ENCODE measurements at regions not wholly inside any gene's neighbourhood (a gene's known extent, or its start where the extent isn't known, plus 50 kb on each side); places are given as distances from the start of the nearest gene placed in this dataset.

DNA sequence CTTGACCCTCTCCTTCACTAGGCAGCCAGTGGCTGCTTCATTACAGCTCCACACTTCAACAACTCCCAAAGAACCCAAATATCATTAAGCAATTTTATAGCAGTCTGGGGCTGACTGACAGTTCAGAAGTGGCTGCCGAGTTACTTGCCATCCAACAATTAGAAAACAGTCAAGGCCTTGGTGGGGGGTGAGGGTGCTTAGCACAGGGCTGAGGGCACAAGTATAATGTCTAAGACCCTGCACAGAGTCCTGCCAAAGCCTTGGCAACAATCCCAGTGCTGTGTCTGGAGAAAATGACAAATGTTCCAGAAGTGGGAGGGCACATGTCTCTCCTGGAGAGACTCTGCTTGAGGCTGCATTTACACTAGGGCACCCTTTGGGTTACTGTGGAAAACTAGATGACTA lies 71.1 kb downstream of the CXCL12 start:
- H3K4me3 ChIP-seq (ENCODE audit: low read depth, low read length), result no peak overlapping the region
- no peak overlapping the region for H2AFZ ChIP-seq (ENCODE audit: low read length, unreplicated experiment)
- no peak overlapping the region for H3K27ac ChIP-seq (ENCODE audit: low read depth, low read length)
- H3K27me3 ChIP-seq (ENCODE audit: insufficient read depth, low read length), result peaks cover 6% of the 10 kb centered on the region; the same call in 1 of the 2 replicates
- no peaks in the 10 kb centered on the region for H3K79me2 ChIP-seq (ENCODE audit: control insufficient read depth, insufficient read depth, low read length, unreplicated experiment)
- H3K36me3 ChIP-seq (ENCODE audit: insufficient read depth, low read length), result no peaks in the 10 kb centered on the region
- no peaks in the 10 kb centered on the region for H3K4me1 ChIP-seq (ENCODE audit: control insufficient read depth, insufficient read depth, low read length, unreplicated experiment)

DNA sequence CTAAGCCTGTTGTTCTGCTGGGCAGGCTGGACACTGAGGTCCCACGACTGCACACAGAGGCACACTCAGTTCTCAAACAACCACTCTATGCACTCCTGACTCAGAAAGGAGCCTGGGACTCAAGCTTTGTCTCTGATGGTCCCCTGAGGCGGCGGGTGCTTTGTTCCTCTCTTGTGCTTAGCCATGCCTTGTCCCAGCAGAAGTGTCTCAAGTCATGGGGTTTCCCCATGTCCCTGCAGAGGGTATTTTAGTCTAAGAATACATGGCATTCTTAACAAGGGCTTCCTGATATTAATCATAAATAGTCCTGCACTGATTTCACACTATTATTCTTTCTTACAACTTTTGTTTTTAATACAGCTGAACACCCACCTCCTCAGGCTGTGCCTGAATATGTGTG lies 72.5 kb downstream of the CXCL12 start:
- Histone ChIP-seq H3K27me3 (ENCODE audit: insufficient read depth, low read length) (peaks cover 6% of the 10 kb centered on the region; the same call in 1 of the 2 replicates), H3K4me3 (ENCODE audit: low read depth, low read length) (no peak overlapping the region), H3K36me3 (ENCODE audit: insufficient read depth, low read length) (no peaks in the 10 kb centered on the region), H3K4me1 (ENCODE audit: control insufficient read depth, insufficient read depth, low read length, unreplicated experiment) (no peaks in the 10 kb centered on the region), H3K79me2 (ENCODE audit: control insufficient read depth, insufficient read depth, low read length, unreplicated experiment) (no peaks in the 10 kb centered on the region), H2AFZ (ENCODE audit: low read length, unreplicated experiment) (no peak overlapping the region), H3K27ac (ENCODE audit: low read depth, low read length) (no peak overlapping the region)

DNA sequence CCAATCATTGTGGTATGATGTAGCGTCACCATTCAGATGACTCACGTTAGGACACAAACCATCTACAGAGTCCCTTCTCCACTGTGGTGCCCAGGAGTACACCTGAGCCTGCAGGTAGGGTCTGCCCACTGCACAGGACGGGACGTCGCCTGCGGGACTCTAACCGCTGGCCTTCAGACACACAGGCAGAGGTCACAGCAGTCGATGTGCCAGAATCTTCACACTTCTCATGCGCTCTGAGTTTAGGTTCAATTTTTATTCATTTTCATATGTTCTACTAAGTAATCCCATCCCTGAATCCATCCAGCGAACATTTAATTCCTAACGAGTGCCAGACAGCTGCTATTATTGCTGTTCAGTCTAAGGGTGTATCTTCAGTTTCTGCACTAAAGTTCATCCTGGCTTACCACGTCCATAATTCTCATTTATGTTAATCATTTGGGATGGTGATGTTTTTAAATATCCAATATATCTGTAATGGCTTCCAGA lies 73.3 kb downstream of the CXCL12 start:
- no peak overlapping the region for H3K27ac ChIP-seq (ENCODE audit: low read depth, low read length)
- no peak overlapping the region for H3K4me3 ChIP-seq (ENCODE audit: low read depth, low read length)
- H3K36me3 ChIP-seq (ENCODE audit: insufficient read depth, low read length), result no peaks in the 10 kb centered on the region
- H2AFZ ChIP-seq (ENCODE audit: low read length, unreplicated experiment), result peak overlapping the region; percentile 25
- H3K79me2 ChIP-seq (ENCODE audit: control insufficient read depth, insufficient read depth, low read length, unreplicated experiment), result no peaks in the 10 kb centered on the region
- H3K4me1 ChIP-seq (ENCODE audit: control insufficient read depth, insufficient read depth, low read length, unreplicated experiment), result peaks cover 1% of the 10 kb centered on the region
- peaks cover 6% of the 10 kb centered on the region; the same call in 1 of the 2 replicates for H3K27me3 ChIP-seq (ENCODE audit: insufficient read depth, low read length)

GRCh38 chr10:44310762-44311562 lies 73.9 kb downstream of the CXCL12 start:
- no peaks in the 10 kb centered on the region for H3K36me3 ChIP-seq (ENCODE audit: insufficient read depth, low read length)
- no peak overlapping the region for H3K4me3 ChIP-seq (ENCODE audit: low read depth, low read length)
- H3K4me1 ChIP-seq (ENCODE audit: control insufficient read depth, insufficient read depth, low read length, unreplicated experiment), result peaks cover 8% of the 10 kb centered on the region
- peak overlapping the region; percentile 25 for H2AFZ ChIP-seq (ENCODE audit: low read length, unreplicated experiment)
- H3K27me3 ChIP-seq (ENCODE audit: insufficient read depth, low read length), result peaks cover 6% of the 10 kb centered on the region; the same call in 1 of the 2 replicates
- no peak overlapping the region for H3K27ac ChIP-seq (ENCODE audit: low read depth, low read length)
- H3K79me2 ChIP-seq (ENCODE audit: control insufficient read depth, insufficient read depth, low read length, unreplicated experiment), result no peaks in the 10 kb centered on the region

DNA sequence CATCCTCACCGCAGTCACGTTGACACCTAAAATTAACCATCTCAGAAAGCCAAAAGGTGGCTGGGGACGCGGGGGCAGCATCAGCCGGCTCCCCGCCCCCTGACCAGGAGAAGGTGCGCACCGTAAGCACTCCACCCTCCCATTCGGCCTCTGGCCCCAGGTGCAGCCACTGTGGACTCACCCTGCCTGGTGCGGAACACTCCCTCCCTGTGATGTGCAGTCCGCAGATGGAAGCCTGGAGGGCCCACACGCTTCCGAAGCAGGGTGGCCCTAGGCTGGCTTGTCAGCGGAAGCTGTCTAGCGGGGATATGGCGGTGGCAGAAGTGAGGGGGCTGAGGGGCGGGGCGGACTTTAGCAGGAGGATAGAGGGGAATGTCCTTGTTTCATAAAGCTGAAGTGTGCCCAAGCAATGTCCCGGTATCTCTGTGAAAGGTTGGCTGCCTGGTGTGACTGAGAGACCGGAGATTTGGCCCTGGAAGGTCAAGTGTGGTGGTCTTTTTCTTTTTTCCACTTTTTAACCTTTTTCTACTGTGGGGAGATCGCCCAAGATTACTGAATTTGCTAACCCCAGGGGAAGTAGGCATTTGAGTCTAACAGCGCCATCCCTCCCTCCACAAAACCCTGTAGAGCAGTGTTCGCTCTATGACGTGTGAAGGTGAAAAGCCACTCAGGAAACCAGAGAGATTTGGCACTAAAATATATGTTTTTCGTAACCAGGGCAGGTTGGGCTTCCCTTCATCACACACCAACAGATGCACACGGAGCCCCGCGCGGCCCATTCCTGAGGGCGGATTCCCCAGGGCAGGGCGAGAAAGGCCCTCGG lies 74.7 kb downstream of the CXCL12 start:
- Histone ChIP-seq H3K4me3 (ENCODE audit: low read depth, low read length) (no peak overlapping the region), H2AFZ (ENCODE audit: low read length, unreplicated experiment) (no peak overlapping the region), H3K27ac (ENCODE audit: low read depth, low read length) (no peak overlapping the region)

GRCh38 chr10:44309361-44309760 lies 75.5 kb downstream of the CXCL12 start:
- Histone ChIP-seq H3K27ac (ENCODE audit: low read depth, low read length) (no peak overlapping the region), H3K27me3 (ENCODE audit: insufficient read depth, low read length) (peaks cover 6% of the 10 kb centered on the region; the same call in 1 of the 2 replicates), H3K4me1 (ENCODE audit: control insufficient read depth, insufficient read depth, low read length, unreplicated experiment) (peaks cover 10% of the 10 kb centered on the region), H3K36me3 (ENCODE audit: insufficient read depth, low read length) (no peaks in the 10 kb centered on the region), H3K4me3 (ENCODE audit: low read depth, low read length) (no peak overlapping the region), H2AFZ (ENCODE audit: low read length, unreplicated experiment) (no peak overlapping the region), H3K79me2 (ENCODE audit: control insufficient read depth, insufficient read depth, low read length, unreplicated experiment) (no peaks in the 10 kb centered on the region)

More for the DNA sequence above, 74.7 kb downstream of the CXCL12 start:
- H3K4me1 ChIP-seq (ENCODE audit: control insufficient read depth, insufficient read depth, low read length, unreplicated experiment), result peaks cover 10% of the 10 kb centered on the region
- no peaks in the 10 kb centered on the region for H3K79me2 ChIP-seq (ENCODE audit: control insufficient read depth, insufficient read depth, low read length, unreplicated experiment)
- no peaks in the 10 kb centered on the region for H3K36me3 ChIP-seq (ENCODE audit: insufficient read depth, low read length)
- H3K27me3 ChIP-seq (ENCODE audit: insufficient read depth, low read length), result peaks cover 6% of the 10 kb centered on the region; the same call in 1 of the 2 replicates

DNA sequence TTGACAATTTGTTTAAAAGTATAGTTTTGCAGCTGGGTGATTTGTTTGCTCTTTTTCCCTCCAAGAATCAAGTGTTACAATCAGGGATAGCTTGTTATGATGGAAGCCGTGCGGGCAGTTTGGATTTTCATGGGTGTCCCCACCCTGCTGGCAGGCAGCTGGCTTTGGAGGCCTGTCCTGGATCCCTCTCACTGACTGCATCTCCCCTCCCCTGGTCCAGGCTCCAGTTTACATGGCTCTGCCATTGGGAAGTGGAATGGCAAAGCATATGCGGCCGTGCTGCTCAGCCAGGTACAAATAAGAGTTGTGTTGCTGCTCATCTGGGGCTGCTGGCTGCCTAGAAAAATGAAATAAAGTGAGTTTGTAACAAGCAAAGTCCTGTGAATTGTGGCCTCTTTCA lies 76.0 kb downstream of the CXCL12 start:
- H2AFZ ChIP-seq (ENCODE audit: low read length, unreplicated experiment), result no peak overlapping the region
- H3K79me2 ChIP-seq (ENCODE audit: control insufficient read depth, insufficient read depth, low read length, unreplicated experiment), result no peaks in the 10 kb centered on the region
- no peaks in the 10 kb centered on the region for H3K36me3 ChIP-seq (ENCODE audit: insufficient read depth, low read length)
- H3K4me1 ChIP-seq (ENCODE audit: control insufficient read depth, insufficient read depth, low read length, unreplicated experiment), result peaks cover 10% of the 10 kb centered on the region
- peaks cover 6% of the 10 kb centered on the region; the same call in 1 of the 2 replicates for H3K27me3 ChIP-seq (ENCODE audit: insufficient read depth, low read length)
- H3K4me3 ChIP-seq (ENCODE audit: low read depth, low read length), result no peak overlapping the region
- H3K27ac ChIP-seq (ENCODE audit: low read depth, low read length), result no peak overlapping the region

DNA sequence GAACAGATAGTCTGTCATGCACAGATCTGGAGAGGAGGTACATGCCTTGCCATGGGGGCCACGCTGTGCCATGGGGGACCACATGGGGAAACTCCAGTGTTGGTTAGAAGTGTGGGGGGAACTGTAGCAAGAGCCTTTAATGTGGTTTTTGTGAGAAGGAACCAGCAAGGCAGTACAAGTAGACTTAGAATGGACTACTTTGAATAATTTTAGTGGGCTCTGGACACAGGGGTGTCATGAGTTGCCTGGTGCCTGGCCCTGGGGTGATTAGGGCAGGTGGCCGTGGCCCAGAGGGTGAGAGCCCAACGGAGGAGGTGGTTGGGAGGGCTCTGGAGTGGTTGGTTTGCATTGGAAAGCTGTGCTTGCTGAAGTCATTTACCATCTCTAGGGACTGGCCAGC lies 77.2 kb downstream of the CXCL12 start:
- Histone ChIP-seq H3K27me3 (ENCODE audit: insufficient read depth, low read length) (peaks cover 6% of the 10 kb centered on the region; the same call in 1 of the 2 replicates), H3K27ac (ENCODE audit: low read depth, low read length) (no peak overlapping the region), H3K4me3 (ENCODE audit: low read depth, low read length) (no peak overlapping the region), H3K4me1 (ENCODE audit: control insufficient read depth, insufficient read depth, low read length, unreplicated experiment) (peaks cover 10% of the 10 kb centered on the region), H2AFZ (ENCODE audit: low read length, unreplicated experiment) (no peak overlapping the region), H3K79me2 (ENCODE audit: control insufficient read depth, insufficient read depth, low read length, unreplicated experiment) (no peaks in the 10 kb centered on the region), H3K36me3 (ENCODE audit: insufficient read depth, low read length) (no peaks in the 10 kb centered on the region)

- Histone ChIP-seq H3K4me1 (ENCODE audit: control insufficient read depth, insufficient read depth, low read length, unreplicated experiment) (peaks cover 11% of the 10 kb centered on the region), H3K4me3 (ENCODE audit: low read depth, low read length) (no peak overlapping the region), H3K27ac (ENCODE audit: low read depth, low read length) (0 out of 2 replicates have a peak overlapping the region, but pooled peaks have one; percentile 16), H3K36me3 (ENCODE audit: insufficient read depth, low read length) (no peaks in the 10 kb centered on the region), H3K79me2 (ENCODE audit: control insufficient read depth, insufficient read depth, low read length, unreplicated experiment) (no peaks in the 10 kb centered on the region), H2AFZ (ENCODE audit: low read length, unreplicated experiment) (no peak overlapping the region), H3K27me3 (ENCODE audit: insufficient read depth, low read length) (peaks cover under 1% of the 10 kb centered on the region; the same call in 1 of the 2 replicates)
These were observed 78.1 kb downstream of the CXCL12 start for GRCh38 chr10:44306762-44307161.

- peak overlapping the region; percentile 50 for H3K27ac ChIP-seq (ENCODE audit: low read depth, low read length)
- H3K36me3 ChIP-seq (ENCODE audit: insufficient read depth, low read length), result no peaks in the 10 kb centered on the region
- peak overlapping the region; percentile 32 for H2AFZ ChIP-seq (ENCODE audit: low read length, unreplicated experiment)
- H3K79me2 ChIP-seq (ENCODE audit: control insufficient read depth, insufficient read depth, low read length, unreplicated experiment), result no peaks in the 10 kb centered on the region
- H3K4me1 ChIP-seq (ENCODE audit: control insufficient read depth, insufficient read depth, low read length, unreplicated experiment), result peaks cover 16% of the 10 kb centered on the region
- no peaks in the 10 kb centered on the region for H3K27me3 ChIP-seq (ENCODE audit: insufficient read depth, low read length)
- no peak overlapping the region for H3K4me3 ChIP-seq (ENCODE audit: low read depth, low read length)
These were observed 78.7 kb downstream of the CXCL12 start for GRCh38 chr10:44306147-44306710.

Measured in ACC112 (cell line).